Anterior cingulate cortex (tissue), 58 donors: ENCODE measurements at regions not wholly inside any gene's neighbourhood (a gene's known extent, or its start where the extent isn't known, plus 50 kb on each side); places are given as distances from the start of the nearest gene placed in this dataset.

ENCODE experiments used
- DNase-seq, 58 donors: peaks; one replicate each; lab custom pipeline; 2025; lab: John Stamatoyannopoulos, UW

DNA sequence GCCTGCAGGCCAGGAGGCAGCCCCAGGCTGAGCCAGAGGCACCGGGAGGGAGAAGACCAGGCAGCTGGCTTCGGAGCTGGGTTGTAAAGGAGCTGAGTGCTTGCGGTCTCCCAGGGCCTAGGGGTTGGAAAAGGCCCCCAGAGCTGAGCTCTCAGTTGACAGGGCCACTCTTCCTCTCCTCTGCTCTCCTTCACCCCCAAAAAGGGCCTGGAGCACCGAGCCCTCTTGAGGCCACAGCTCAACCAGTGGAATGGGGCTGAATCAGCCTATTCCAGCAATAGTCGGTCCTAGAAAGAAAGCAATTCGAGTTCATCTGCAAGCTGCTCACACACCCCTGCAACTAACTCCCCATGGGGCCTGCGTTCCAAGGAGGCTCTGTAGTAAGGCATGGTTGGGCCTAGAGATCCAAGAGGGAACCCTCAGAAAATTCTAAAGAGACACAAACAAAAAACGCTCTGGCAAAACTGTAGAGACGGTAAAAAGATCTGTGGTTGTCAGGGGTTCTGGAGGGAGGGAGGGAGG lies 205.0 kb downstream of the BUD13 start:
- peak in 15 of 58 donors; percentile 5 to 48 (median 13) for DNase-seq

DNA sequence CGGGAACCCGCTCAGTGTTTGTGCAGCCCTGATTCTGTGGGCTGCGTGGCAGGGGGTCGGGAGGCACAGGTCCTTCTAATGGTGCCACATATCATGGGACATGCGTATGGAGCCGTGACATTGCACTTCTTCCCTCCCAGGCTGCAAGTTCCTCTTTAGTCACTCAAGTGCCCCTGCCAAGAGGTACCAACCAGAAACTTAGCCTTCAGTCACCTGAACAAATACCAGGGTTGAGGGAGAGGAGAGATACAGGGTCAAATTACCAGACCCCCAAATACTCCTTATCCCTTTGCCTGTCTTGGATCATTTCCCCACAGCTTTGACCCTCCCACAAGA lies 209.1 kb downstream of the BUD13 start:
- DNase-seq = no peak

DNA sequence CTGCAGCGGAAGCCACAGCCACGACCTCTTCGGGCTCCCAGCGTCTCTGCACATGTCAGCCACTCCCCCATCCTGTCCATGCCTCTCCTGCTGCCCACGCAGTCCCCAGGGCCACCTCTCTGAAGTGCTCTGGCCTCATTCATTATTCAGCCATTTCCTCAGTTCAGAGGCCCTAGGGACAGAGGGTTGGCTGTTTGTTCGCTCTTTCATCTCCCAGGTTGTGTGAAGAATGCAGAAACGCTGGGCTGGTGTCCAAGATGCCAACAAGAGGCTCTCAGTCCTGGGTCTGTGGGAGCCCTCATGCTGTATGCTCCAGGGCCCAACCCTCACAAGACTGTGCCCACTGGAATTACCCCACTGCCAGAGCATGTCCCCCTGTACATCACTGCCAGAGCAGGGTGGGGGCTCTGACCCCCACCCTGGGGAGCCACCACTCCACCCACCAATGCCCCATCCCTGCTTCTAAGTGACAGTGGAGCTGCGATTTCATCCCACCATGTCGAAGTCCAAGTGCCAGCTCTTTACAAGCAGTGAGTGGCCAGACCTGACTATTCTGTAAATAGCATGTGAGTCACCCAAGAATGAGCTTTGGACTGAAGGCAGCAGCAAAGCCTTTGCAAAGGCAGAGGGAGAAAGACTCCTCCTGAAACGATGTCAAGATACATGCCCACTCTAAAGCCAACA lies 209.6 kb downstream of the BUD13 start:
- DNase-seq = peak in 53 of 58 donors; percentile 10 to 89 (median 60)

DNA sequence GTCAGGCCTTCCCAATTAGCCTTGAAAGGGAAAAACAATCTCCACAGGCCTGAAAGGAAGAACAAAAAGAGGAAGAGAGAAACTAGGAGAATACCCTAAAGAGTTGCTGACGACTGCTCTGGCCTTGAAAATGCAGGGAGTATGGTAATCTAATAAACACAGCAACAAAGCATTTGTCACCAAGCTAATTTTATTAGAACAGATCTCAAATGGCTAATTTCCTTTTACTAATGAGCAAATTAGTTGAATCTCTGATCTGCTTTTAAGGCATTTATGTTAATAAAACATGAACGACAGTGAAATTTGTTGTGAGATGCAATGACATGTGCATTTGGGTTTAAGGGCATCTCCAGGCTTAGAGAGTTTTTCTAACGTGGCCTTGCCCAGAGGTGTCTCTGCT lies 212.2 kb downstream of the BUD13 start:
- no peak for DNase-seq

DNA sequence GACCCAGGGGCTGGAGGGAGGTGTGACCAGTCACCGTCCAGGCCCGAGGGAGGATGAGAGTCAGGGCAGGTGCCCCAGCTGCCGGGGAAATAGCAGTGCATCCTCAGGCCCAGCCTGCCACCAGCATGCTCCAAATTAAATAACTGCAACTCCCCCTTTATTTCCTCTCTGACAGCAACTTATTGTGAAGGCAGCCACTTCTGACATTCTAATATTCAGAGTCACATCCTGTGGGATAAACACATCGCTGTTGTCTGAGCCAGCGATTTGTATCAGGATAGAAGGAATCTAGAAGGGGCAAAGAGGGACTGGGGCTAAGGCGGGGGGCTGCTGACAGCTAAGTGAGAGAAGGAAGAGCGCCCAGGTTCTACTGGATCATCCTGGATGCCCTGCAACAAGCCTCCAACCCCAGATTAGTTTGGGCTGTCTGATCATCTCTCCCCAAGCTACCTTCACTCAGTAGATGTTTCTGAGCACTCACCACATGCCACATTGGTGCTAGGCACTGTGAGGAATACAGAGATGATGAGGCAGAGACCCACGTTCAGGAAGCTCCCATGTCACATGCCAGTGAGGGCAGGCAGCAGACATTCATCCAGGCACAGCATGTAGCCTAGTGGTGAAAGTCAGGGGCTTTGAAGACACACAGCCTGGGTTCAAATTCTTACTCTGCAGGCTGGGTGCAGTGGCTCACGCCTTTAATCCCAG lies 214.1 kb downstream of the BUD13 start:
- no peak for DNase-seq

DNA sequence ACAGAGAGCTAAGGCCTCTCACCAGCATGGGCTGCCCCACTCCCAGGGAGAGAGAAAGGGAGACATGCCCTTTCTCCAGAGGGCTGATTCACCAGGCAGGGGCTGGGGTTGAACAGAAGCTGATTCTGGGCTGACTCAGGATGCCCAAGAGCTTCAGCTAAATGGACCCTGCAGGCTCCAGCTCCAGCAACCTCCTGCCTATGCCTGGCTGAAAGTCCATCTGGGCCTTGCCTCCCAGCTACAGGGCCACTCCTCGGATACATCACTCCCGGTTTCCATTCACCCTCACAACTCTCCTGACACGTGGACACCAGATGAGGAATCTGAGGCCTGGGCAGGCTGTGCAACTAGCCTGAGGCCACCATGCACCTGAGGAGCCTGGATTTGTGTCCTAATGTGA lies 215.5 kb downstream of the BUD13 start:
- no peak for DNase-seq

DNA sequence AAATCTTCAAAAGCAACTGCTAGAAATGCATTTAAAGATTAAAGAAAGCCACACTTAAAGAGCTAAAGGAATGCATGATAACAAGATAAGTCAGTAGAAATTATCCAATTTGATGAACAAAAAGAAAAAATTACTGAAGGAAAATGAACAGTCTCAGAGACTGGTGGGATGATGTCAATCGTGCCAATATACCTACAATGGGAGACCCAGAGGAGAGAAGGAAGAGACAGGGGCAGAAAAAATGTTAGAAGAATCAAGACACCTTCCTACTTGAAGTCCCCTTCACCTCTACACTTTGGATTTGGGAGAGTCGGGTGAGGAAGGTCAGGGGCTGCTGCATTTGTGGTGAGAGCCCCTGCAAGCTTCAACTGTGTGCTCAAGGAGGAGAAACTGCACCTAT lies 216.3 kb downstream of the BUD13 start:
- DNase-seq = no peak

DNA sequence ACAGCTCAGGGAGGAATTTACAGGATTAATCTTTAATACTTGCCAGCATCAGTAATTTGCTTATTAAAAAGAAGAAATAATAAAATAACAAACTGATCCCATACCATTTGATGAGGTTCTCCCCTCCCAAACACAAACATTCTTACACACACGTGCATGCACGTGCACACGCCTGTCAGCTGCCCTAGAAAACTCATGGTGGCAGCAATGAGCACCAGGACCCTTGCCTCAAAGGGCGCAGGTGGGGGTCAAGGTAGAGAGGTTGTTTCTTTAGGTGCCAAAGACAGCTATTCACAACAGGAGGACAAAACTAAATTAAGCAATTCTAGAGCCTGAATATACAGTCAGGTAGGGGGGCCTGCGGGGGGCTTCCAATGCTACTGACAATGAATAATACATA lies 219.3 kb downstream of the BUD13 start:
- no peak for DNase-seq

DNA sequence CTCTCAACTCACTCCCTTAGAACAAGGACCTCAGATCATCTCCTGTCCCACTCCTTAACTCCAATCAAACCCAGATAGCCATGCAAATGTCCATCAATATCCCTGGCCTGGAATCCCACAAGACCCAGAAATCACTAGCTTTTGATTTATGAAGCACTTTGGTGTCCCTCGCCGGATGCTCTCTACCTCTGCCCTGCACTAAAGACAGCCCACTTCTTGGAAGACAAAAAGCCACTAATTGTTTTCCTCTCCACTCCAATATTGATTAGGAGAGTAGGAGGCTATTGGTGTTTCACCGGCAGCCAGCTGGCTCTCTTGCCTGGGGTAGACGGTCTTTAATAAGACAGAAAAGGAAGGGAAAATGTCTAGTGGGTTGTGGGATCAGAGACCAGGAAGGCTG lies 221.2 kb downstream of the BUD13 start:
- no peak for DNase-seq

DNA sequence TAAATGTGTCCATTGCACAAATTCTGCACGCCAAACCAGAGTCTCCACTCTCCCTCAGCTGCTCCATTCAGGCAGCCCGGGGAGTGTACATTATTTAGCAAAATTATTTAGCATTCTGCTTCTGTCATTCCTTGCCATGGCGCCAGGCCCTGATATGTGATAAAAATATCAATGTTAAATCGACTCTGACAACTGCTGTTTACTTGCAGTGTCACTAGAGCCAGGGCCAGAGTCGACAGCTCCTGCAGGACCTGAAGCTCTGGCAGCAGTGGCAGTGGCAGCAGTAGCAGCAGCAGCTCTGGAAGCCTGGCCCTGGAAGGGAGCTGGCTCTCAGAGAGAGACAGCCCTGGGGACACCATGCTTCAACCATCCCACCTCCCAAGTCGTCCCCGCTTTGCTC lies 224.5 kb downstream of the BUD13 start:
- DNase-seq = peak in 1 of 58 donors; percentile 20

DNA sequence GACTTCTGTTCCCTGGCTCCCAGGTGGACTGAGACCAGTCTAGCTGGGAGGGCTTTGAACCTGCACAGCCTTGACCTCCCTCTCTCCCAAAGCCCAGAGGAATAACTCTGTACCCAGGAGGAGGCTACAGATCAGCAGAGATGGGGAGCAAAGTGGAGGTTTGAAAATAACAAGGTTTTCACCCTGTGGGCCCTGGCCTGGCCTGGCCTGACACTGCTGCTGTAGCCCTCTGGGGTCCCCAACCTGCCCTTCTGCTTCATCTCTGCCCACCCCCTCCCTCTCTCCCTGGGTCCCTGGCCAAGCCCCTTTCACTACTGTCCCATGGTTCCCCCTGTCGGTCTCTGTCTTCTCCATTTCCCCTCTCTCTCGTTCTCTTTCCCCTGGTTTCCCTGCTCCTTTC lies 225.2 kb downstream of the BUD13 start:
- no peak for DNase-seq

DNA sequence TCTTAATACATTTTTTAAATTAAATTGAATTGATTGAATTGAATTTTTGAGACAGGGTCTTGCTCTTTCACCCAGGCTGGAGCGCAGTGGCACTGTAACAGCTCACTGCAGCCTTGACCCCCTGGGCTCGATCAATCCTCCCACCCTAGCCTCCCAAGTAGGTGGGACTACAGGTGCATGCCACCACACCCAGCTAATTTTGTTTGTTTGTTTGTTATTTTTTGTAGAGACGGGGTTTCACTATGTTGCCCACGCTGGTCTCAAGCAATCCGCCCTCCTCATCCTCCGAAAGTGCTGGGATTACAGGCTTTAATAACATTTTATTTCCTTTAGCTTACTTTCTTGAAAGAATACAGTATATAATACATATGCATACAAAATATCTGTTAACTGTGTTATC lies 226.9 kb downstream of the BUD13 start:
- DNase-seq = no peak

DNA sequence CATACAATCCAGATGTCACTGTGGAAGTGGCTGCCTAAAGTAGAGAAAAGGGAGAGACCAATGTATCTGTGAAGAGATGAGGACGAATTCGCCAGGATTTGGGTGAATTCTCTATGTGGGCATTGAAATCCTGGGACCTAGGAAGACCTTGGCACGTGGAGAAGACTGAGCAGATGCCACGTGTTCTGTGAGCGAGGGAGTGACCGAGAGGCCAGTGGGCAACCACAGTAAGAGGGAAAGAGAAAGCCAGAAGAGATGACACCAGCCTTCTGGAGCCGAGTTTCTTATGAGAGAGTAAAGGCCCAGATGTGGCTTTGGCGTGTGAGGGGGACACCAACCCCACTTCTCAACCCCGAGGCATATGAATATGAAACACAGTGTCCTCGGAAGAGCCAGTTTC lies 228.1 kb downstream of the BUD13 start:
- no peak for DNase-seq

DNA sequence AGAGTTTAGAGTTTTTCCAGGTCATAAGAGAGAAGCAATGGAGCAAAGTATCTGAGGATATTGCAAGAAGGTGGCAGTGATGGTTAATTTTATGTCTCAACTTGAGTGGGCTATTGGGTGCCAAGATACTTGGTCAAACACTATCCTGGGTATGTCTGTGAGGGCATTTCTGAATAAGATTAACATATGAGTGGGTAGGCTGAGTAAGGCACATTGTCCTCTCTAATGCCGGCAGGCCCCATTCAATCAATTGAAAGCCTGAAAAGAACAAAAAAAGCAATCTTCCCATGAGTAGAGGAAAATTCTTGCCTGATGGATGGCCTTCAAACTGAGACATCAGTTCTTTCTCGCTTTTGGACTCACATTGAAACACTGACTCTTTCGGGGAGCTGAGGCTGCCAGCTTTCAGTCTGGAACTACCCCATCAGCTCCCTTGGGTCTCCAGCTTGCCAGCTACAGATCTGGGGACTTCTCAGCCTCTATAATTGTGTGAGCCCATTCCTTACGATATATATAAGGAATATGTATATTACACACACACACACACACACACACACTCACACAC lies 228.8 kb downstream of the BUD13 start:
- no peak for DNase-seq

DNA sequence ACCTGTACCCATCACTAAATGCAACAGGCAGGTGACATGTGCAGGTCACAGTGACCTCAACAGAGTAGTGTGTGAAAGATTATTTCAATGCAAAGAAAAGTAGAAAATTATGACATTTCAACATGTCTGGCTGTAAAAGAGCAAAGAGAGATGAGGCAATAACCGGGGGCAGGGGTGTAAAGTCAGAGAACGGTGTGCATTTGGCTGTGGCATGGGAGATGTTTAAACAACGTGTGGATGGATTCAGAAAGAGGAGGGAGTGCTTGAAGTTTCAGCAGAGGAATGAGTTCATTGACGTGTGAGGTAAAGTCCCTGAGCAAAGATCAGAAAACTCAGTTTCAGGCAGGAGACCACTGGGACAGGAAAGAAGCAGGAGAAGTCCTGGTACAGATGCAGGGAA lies 229.7 kb downstream of the BUD13 start:
- DNase-seq = no peak

DNA sequence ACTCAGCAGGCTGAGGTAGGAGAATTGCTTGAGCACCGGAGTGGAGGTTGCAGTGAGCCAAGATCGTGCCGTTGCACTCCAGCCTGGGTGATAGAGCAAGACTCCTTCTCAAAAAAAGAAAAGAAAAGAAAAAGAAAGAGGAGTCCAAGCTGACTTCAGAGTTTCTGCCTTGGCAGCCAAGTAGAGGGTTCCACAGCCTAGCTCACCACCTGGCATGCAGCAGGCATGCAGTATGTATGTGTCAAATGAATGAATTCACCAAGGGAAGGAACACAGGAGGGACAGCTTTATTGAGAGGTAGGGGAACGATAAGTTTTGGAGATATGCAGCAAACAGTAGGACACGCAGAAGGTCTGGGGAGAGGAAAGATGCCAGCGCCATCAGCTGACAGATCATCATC lies 230.4 kb downstream of the BUD13 start:
- DNase-seq = no peak

DNA sequence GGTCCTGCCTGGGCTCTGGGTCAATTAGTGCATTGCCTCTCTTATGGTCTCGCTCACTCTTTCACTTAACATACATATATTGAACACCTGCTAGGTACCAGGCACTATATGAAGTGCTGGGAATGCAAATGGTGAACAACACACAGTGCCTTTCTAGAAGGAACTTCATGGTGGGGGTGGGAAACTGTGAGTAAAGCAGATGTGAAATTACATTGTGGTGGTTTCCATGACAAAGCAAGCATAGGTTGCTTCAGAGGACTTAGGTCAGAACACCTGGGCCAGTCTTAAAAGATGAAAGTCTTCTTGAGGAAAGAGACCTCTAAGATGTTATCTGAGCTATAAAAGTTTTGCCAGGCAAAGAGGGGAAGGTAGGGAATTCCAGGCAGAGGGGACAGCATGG lies 231.3 kb downstream of the BUD13 start:
- DNase-seq = no peak

DNA sequence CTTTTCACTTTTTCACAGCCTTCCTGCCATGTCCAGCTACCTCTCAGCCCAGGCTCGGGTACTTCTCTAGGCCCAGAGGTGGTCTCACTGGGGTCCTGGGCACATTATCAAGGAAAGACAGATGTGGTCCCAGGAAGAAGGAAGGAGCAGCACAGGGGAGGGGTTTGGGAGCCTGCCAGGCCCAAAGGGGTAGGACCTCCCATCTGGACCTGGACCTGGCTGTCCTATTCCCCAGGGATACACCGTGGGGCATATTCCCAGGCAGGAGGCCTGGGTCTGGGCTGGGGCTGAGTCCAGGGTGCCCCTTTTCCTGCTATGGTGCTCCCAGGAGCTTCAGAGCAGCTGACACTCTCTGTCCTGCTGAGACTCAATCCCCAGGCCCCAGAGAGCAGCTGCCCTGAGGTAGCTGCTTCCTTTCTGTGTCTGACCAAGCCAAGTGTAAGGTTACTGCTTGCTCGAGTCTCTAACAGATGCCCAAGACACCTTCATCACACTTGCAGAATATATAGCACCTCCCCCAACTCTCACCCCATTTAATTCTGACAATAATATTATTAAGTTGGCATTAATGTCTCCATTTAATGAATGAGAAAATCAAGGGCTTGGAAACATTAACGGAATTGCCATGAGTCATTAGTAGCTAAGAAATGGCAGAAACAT lies 232.0 kb downstream of the BUD13 start:
- DNase-seq = no peak

DNA sequence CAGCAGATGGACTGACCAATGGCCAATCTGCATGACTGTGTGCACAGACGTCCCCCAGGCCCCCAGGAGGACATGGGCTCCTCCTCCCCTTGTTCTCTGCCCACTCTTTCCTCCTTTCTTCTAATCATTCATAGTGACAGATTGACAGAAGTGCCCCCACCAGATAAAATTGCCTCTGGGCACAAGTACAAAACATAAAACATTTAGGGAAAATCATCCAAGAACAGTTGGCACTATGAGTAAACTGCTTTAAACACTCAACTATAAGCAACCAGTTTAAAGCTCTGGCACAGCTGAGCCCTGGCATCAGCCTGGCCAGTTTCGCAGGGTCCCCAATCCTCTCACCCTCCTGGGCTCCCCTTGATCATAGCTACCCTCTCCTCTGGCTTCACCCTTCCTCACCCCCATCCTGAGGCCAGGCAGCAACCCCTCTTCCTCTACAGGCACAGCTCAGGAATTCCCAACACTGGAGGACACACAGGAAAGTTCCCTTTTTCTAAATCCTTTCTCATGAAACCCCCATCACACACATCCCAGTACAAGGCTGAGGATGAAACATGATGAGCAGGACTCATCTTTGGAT lies 232.9 kb downstream of the BUD13 start:
- DNase-seq = no peak

DNA sequence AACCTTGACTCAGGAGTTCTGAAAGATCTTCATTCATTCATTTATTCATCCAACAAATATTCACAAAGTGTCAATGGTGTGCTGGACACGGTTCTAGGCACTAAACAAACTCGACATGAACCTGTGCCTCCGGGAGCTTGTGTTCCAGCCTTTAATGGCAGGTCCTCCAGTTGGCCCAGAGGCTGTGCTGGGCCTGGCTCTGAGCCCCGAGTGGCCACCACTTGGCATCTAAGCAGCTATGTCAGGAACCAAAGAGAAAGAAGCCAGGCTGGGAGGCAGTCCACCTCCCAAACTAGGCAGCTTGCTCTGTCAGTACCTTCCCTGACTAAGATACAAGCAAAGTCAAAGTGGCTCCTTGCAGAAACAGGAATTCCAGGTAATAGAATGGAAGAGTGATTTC lies 233.6 kb downstream of the BUD13 start:
- no peak for DNase-seq

DNA sequence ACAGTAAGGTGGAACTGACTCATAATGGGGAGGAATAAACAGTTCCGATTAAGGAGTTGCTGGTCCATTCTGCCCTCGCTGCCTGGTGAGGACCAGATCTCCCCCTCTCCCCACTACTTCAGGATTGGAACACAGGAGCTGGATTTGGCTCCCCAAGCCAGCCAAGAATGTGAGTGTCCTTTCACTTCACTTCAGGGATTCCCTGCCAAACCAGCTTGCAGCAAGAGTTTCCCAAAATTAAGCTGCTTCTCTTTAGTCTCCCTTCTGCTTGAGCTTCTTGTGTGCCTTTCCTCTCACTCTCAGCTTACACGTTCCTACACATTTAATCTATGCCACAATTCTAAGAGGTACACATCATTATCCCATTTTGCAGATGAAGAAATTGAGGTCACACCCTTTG lies 234.1 kb downstream of the BUD13 start:
- DNase-seq = no peak
